ENCODE measurements at regions not wholly inside any gene's neighbourhood (a gene's known extent, or its start where the extent isn't known, plus 50 kb on each side); places are given as distances from the start of the nearest gene placed in this dataset.

DNA sequence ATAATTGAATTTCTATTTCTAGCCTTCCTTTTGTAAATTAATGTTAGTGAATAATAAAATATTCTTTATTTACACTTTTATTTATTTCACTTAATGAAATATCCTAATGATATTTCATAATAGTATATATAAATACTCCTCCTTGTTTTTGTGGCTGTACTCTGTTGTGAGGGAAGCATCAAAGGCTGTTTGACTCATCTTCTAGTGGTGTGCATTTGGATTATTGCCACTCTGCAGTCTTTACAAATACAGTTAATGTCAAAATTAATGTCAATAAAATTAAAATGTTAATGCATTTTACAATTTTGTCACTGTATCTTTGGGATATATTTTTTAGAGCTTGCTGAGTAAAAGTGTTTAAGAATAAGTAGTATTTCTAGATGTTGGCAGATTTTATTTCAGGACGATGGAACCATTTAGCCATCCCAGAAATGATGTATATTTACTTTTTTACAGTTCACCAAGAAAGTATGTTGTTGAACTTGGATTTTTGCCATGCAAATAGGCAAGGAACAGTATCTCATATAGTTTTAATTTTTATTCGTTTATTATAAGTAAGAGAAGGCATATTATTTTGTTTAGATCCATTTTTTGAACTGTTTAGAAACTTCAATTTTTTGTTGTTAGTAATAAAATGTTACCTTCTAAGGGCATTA lies 281.2 kb upstream of the SLITRK6 start:
- no peak overlapping the region for H3K4me2 ChIP-seq (ENCODE audit: insufficient read depth, low read length)
- H4K20me1 ChIP-seq (ENCODE audit: insufficient read depth, low read length), result no peaks in the 10 kb centered on the region
- no peak overlapping the region for H3K27ac ChIP-seq (ENCODE audit: low read depth, low read length)
- no peaks in the 10 kb centered on the region for H3K27me3 ChIP-seq (ENCODE audit: insufficient read depth, low read length)
- H3K79me2 ChIP-seq (ENCODE audit: insufficient read depth, low read length), result no peaks in the 10 kb centered on the region
- no peak overlapping the region for H2AFZ ChIP-seq (ENCODE audit: low read length)
- TF ChIP-seq, protein P1, sequence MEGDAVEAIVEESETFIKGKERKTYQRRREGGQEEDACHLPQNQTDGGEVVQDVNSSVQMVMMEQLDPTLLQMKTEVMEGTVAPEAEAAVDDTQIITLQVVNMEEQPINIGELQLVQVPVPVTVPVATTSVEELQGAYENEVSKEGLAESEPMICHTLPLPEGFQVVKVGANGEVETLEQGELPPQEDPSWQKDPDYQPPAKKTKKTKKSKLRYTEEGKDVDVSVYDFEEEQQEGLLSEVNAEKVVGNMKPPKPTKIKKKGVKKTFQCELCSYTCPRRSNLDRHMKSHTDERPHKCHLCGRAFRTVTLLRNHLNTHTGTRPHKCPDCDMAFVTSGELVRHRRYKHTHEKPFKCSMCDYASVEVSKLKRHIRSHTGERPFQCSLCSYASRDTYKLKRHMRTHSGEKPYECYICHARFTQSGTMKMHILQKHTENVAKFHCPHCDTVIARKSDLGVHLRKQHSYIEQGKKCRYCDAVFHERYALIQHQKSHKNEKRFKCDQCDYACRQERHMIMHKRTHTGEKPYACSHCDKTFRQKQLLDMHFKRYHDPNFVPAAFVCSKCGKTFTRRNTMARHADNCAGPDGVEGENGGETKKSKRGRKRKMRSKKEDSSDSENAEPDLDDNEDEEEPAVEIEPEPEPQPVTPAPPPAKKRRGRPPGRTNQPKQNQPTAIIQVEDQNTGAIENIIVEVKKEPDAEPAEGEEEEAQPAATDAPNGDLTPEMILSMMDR (IDR thresholded peaks at IDR 0.05; ENCODE audit: extremely low read depth, low read depth, low read length), result no peak
- DNase-seq (ENCODE audit: insufficient read length, low spot score, missing footprints), result no peak
- H3K4me1 ChIP-seq (ENCODE audit: insufficient read depth, low read length), result no peaks in the 10 kb centered on the region
- H3K36me3 ChIP-seq (ENCODE audit: insufficient read depth, low read length), result no peaks in the 10 kb centered on the region
- H3K9me3 ChIP-seq (ENCODE audit: low read depth, low read length), result peaks cover 2% of the 10 kb centered on the region
- H3K4me3 ChIP-seq (ENCODE audit: insufficient read depth, low read length), result no peak overlapping the region

DNA sequence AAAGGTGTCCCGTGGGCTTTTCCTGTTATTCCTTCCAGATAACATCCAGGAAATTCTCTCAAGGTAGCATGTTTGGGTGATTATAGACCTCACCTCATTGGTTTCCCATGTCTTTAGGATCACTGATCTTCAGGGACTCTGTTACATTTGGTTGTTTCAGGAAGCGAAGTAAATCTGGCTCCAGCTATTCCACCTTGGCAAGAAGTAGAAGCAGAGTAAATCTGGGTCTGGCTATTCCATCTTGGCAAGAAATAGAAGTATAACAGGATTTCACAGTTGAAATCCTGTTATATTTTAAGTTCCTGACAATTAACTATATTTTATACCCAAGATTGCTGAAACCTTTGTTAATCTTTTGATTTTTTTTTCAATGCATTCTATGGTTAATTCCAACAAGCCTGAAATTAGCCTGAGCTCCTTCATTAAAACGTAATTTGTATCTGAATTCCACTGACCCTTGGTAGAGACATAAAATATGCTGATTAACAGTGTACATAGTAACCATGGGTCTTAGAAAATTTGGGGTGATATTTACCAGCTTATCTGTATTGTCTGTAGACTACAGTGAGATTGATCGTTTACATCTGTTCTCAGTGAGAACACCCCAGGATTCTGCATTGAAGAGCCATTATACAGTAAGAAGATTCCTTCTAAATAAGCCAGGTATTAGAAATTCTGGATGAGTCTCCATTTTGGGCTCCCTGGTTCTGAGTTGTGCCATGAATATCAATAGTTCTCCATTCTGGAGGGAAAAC lies 267.6 kb upstream of the SLITRK6 start:
- TF ChIP-seq, protein P1 (IDR thresholded peaks at IDR 0.05; ENCODE audit: extremely low read depth, low read depth, low read length), result no peak

DNA sequence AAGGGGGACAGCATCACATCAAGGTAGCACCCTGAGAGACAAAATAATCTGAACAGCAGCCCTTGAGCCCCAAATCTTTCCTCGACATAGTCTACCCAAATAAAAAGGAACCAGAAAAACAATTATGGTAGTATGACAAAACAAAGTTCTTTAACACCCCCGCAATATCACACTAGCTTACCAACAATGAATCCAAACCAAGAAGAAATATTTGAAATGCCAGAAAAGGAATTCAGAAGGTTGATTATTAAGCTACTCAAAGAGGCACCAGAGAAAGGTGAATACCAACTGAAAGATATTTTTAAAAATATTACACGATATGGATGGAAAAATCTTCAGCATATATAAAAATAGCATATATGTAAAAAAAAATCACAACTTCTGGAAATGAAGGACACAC lies 252.9 kb upstream of the SLITRK6 start:
- Histone ChIP-seq H3K4me2 (ENCODE audit: insufficient read depth, low read length) (no peak overlapping the region), H3K9me3 (ENCODE audit: low read depth, low read length) (peaks cover 3% of the 10 kb centered on the region), H3K27ac (ENCODE audit: low read depth, low read length) (no peak overlapping the region), H4K20me1 (ENCODE audit: insufficient read depth, low read length) (no peaks in the 10 kb centered on the region), H3K27me3 (ENCODE audit: insufficient read depth, low read length) (no peaks in the 10 kb centered on the region), H2AFZ (ENCODE audit: low read length) (no peak overlapping the region), H3K36me3 (ENCODE audit: insufficient read depth, low read length) (no peaks in the 10 kb centered on the region), H3K4me3 (ENCODE audit: insufficient read depth, low read length) (no peak overlapping the region), H3K4me1 (ENCODE audit: insufficient read depth, low read length) (no peaks in the 10 kb centered on the region), H3K79me2 (ENCODE audit: insufficient read depth, low read length) (no peaks in the 10 kb centered on the region)
- no peak for DNase-seq (ENCODE audit: insufficient read length, low spot score, missing footprints)
- TF ChIP-seq, protein P1 (IDR thresholded peaks at IDR 0.05; ENCODE audit: extremely low read depth, low read depth, low read length), result no peak

More for the DNA sequence above, 267.6 kb upstream of the SLITRK6 start:
- H3K4me1 ChIP-seq (ENCODE audit: insufficient read depth, low read length), result no peaks in the 10 kb centered on the region
- no peak overlapping the region for H3K4me3 ChIP-seq (ENCODE audit: insufficient read depth, low read length)
- no peaks in the 10 kb centered on the region for H4K20me1 ChIP-seq (ENCODE audit: insufficient read depth, low read length)
- H2AFZ ChIP-seq (ENCODE audit: low read length), result no peak overlapping the region
- no peaks in the 10 kb centered on the region for H3K9me3 ChIP-seq (ENCODE audit: low read depth, low read length)
- H3K79me2 ChIP-seq (ENCODE audit: insufficient read depth, low read length), result no peaks in the 10 kb centered on the region
- H3K36me3 ChIP-seq (ENCODE audit: insufficient read depth, low read length), result no peaks in the 10 kb centered on the region
- H3K4me2 ChIP-seq (ENCODE audit: insufficient read depth, low read length), result no peak overlapping the region
- H3K27me3 ChIP-seq (ENCODE audit: insufficient read depth, low read length), result no peaks in the 10 kb centered on the region
- DNase-seq (ENCODE audit: insufficient read length, low spot score, missing footprints), result no peak
- no peak overlapping the region for H3K27ac ChIP-seq (ENCODE audit: low read depth, low read length)
